ENCODE measurements at regions not wholly inside any gene's neighbourhood (a gene's known extent, or its start where the extent isn't known, plus 50 kb on each side); places are given as distances from the start of the nearest gene placed in this dataset.
"Not testable (repeated sequence)": the region's sequence is repeated elsewhere in the genome, so short reads cannot be mapped to it uniquely, and the experiment has no call there.

- Histone ChIP-seq H3K27ac (ENCODE audit: low read depth, low read length, poor library complexity, severe bottlenecking) (no peak overlapping the region), H3K27me3 (ENCODE audit: insufficient read depth, low read length) (no peaks in the 10 kb centered on the region), H3K4me2 (ENCODE audit: low read length) (no peak overlapping the region), H3K4me3 (ENCODE audit: low read depth, low read length, poor library complexity, severe bottlenecking) (no peak overlapping the region), H3K9me3 (ENCODE audit: low read length) (no peaks in the 10 kb centered on the region), H3K36me3 (ENCODE audit: insufficient read depth, low read length) (no peaks in the 10 kb centered on the region), H3K79me2 (ENCODE audit: insufficient read depth, low read length) (no peaks in the 10 kb centered on the region), H3K4me1 (ENCODE audit: insufficient read depth, low read length, severe bottlenecking) (no peaks in the 10 kb centered on the region), H3K9ac (ENCODE audit: low read length) (no peak overlapping the region), H3F3A (ENCODE audit: insufficient read depth, low read length) (no peaks in the 10 kb centered on the region), H4K20me1 (ENCODE audit: insufficient read depth, low read length) (no peaks in the 10 kb centered on the region), H3K9me2 (ENCODE audit: low read depth, low read length) (no peaks in the 10 kb centered on the region), H2AFZ (ENCODE audit: low read length) (no peak overlapping the region)
- no peak for TF ChIP-seq EZH2 (IDR thresholded peaks at IDR 0.05; ENCODE audit: borderline replicate concordance, low read length)
- no peak for TF ChIP-seq CTCF (IDR thresholded peaks at IDR 0.05; ENCODE audit: low read length)
These were observed 472.8 kb downstream of the PLCL1 start for GRCh38 chr2:198277181-198277580.

- TF ChIP-seq EZH2 (IDR thresholded peaks at IDR 0.05; ENCODE audit: borderline replicate concordance, low read length), result no peak
- TF ChIP-seq CTCF (IDR thresholded peaks at IDR 0.05; ENCODE audit: low read length), result no peak
- no peak overlapping the region for H3K4me3 ChIP-seq (ENCODE audit: low read depth, low read length, poor library complexity, severe bottlenecking)
- no peaks in the 10 kb centered on the region for H3K9me3 ChIP-seq (ENCODE audit: low read length)
- H3K4me2 ChIP-seq (ENCODE audit: low read length), result no peak overlapping the region
- H3F3A ChIP-seq (ENCODE audit: insufficient read depth, low read length), result no peaks in the 10 kb centered on the region
- H2AFZ ChIP-seq (ENCODE audit: low read length), result no peak overlapping the region
- H3K36me3 ChIP-seq (ENCODE audit: insufficient read depth, low read length), result no peaks in the 10 kb centered on the region
- H3K9ac ChIP-seq (ENCODE audit: low read length), result no peak overlapping the region
- H3K4me1 ChIP-seq (ENCODE audit: insufficient read depth, low read length, severe bottlenecking), result no peaks in the 10 kb centered on the region
- H3K27ac ChIP-seq (ENCODE audit: low read depth, low read length, poor library complexity, severe bottlenecking), result no peak overlapping the region
- H3K79me2 ChIP-seq (ENCODE audit: insufficient read depth, low read length), result no peaks in the 10 kb centered on the region
- H4K20me1 ChIP-seq (ENCODE audit: insufficient read depth, low read length), result no peaks in the 10 kb centered on the region
- no peaks in the 10 kb centered on the region for H3K27me3 ChIP-seq (ENCODE audit: insufficient read depth, low read length)
- no peaks in the 10 kb centered on the region for H3K9me2 ChIP-seq (ENCODE audit: low read depth, low read length)
These were observed 469.3 kb downstream of the PLCL1 start for GRCh38 chr2:198273660-198274059.

GRCh38 chr2:198270157-198270556 is 465.8 kb downstream of the PLCL1 start:
- not testable (repeated sequence) for H3K9ac ChIP-seq (ENCODE audit: low read length); H3K9me2 ChIP-seq (ENCODE audit: low read depth, low read length); H3K4me3 ChIP-seq (ENCODE audit: low read depth, low read length, poor library complexity, severe bottlenecking); H3K27ac ChIP-seq (ENCODE audit: low read depth, low read length, poor library complexity, severe bottlenecking); H2AFZ ChIP-seq (ENCODE audit: low read length); H3F3A ChIP-seq (ENCODE audit: insufficient read depth, low read length); H3K36me3 ChIP-seq (ENCODE audit: insufficient read depth, low read length); H3K4me1 ChIP-seq (ENCODE audit: insufficient read depth, low read length, severe bottlenecking); H3K27me3 ChIP-seq (ENCODE audit: insufficient read depth, low read length); H3K79me2 ChIP-seq (ENCODE audit: insufficient read depth, low read length); H3K9me3 ChIP-seq (ENCODE audit: low read length); H4K20me1 ChIP-seq (ENCODE audit: insufficient read depth, low read length); H3K4me2 ChIP-seq (ENCODE audit: low read length)

- Histone ChIP-seq H2AFZ (ENCODE audit: low read length) (no peak overlapping the region), H3K9ac (ENCODE audit: low read length) (no peak overlapping the region), H3K4me1 (ENCODE audit: insufficient read depth, low read length, severe bottlenecking) (no peaks in the 10 kb centered on the region), H3K79me2 (ENCODE audit: insufficient read depth, low read length) (no peaks in the 10 kb centered on the region), H3K4me2 (ENCODE audit: low read length) (no peak overlapping the region), H3K9me2 (ENCODE audit: low read depth, low read length) (no peaks in the 10 kb centered on the region), H3F3A (ENCODE audit: insufficient read depth, low read length) (no peaks in the 10 kb centered on the region), H3K27me3 (ENCODE audit: insufficient read depth, low read length) (no peaks in the 10 kb centered on the region), H3K4me3 (ENCODE audit: low read depth, low read length, poor library complexity, severe bottlenecking) (no peak overlapping the region), H3K36me3 (ENCODE audit: insufficient read depth, low read length) (no peaks in the 10 kb centered on the region), H3K27ac (ENCODE audit: low read depth, low read length, poor library complexity, severe bottlenecking) (no peak overlapping the region), H4K20me1 (ENCODE audit: insufficient read depth, low read length) (no peaks in the 10 kb centered on the region), H3K9me3 (ENCODE audit: low read length) (no peaks in the 10 kb centered on the region)
- TF ChIP-seq EZH2 (IDR thresholded peaks at IDR 0.05; ENCODE audit: borderline replicate concordance, low read length), result no peak
- no peak for TF ChIP-seq CTCF (IDR thresholded peaks at IDR 0.05; ENCODE audit: low read length)
These were observed 464.1 kb downstream of the PLCL1 start for GRCh38 chr2:198268519-198268918.

All from OCI-LY1 (cell line).